GM21381 (cell line): ENCODE measurements at regions not wholly inside any gene's neighbourhood (a gene's known extent, or its start where the extent isn't known, plus 50 kb on each side); places are given as distances from the start of the nearest gene placed in this dataset.
"Not testable (repeated sequence)": the region's sequence is repeated elsewhere in the genome, so short reads cannot be mapped to it uniquely, and the experiment has no call there.

ENCODE experiments used
- ATAC-seq: cut with Tn5 transposase; IDR thresholded peaks from one replicate; pipeline ENCODE4 v1.9.1; 2021; ENCODE audit warnings: mild to moderate bottlenecking, moderate library complexity; ENCODE audit not compliant: unreplicated experiment

GRCh38 chr5:66411701-66412100 lies 184.5 kb upstream of the MAST4 start:
- no peak for ATAC-seq

GRCh38 chr5:66413931-66414330 lies 182.3 kb upstream of the MAST4 start:
- no peak for ATAC-seq

- ATAC-seq, result no peak
Measured at GRCh38 chr5:66415208-66415607, 181.0 kb upstream of the MAST4 start.

- no peak for ATAC-seq
Measured at GRCh38 chr5:66416698-66417097, 179.5 kb upstream of the MAST4 start.

- no peak for ATAC-seq
Measured at GRCh38 chr5:66417781-66418180, 178.4 kb upstream of the MAST4 start.

GRCh38 chr5:66423484-66423883 lies 172.7 kb upstream of the MAST4 start:
- ATAC-seq, result no peak

- ATAC-seq, result no peak
Measured at GRCh38 chr5:66425842-66426241, 170.4 kb upstream of the MAST4 start.

- no peak for ATAC-seq
Measured at GRCh38 chr5:66426259-66427138, 169.7 kb upstream of the MAST4 start.

- ATAC-seq, result no peak
Measured at GRCh38 chr5:66427139-66427442, 169.1 kb upstream of the MAST4 start.

GRCh38 chr5:66436721-66437120 lies 159.5 kb upstream of the MAST4 start:
- ATAC-seq, result no peak

GRCh38 chr5:66438087-66438486 lies 158.1 kb upstream of the MAST4 start:
- ATAC-seq, result no peak

- ATAC-seq, result no peak
Measured at GRCh38 chr5:66438696-66439095, 157.5 kb upstream of the MAST4 start.

GRCh38 chr5:66440202-66440680 lies 156.0 kb upstream of the MAST4 start:
- ATAC-seq, result peak; percentile 64

- ATAC-seq, result no peak
Measured at GRCh38 chr5:66441351-66441750, 154.8 kb upstream of the MAST4 start.

GRCh38 chr5:66442951-66443445 lies 153.2 kb upstream of the MAST4 start:
- no peak for ATAC-seq

- no peak for ATAC-seq
Measured at GRCh38 chr5:66443462-66444130, 152.6 kb upstream of the MAST4 start.

GRCh38 chr5:66448070-66448469 lies 148.1 kb upstream of the MAST4 start:
- ATAC-seq, result not testable (repeated sequence)

- ATAC-seq, result no peak
Measured at GRCh38 chr5:66450237-66450636, 146.0 kb upstream of the MAST4 start.

GRCh38 chr5:66450988-66451387 lies 145.2 kb upstream of the MAST4 start:
- no peak for ATAC-seq

- no peak for ATAC-seq
Measured at GRCh38 chr5:66452109-66452508, 144.1 kb upstream of the MAST4 start.

- no peak for ATAC-seq
Measured at GRCh38 chr5:66454186-66455078, 141.8 kb upstream of the MAST4 start.
